HG03460 (cell line): ENCODE measurements at regions not wholly inside any gene's neighbourhood (a gene's known extent, or its start where the extent isn't known, plus 50 kb on each side); places are given as distances from the start of the nearest gene placed in this dataset.

Source experiments
- ATAC-seq: cut with Tn5 transposase; IDR thresholded peaks from one replicate; pipeline ENCODE4 v1.9.1; 2021; ENCODE audit not compliant: unreplicated experiment

GRCh38 chr17:70230850-70231640 is 61.7 kb downstream of the KCNJ2 start:
- no peak for ATAC-seq

- no peak for ATAC-seq
These were observed 63.1 kb downstream of the KCNJ2 start for GRCh38 chr17:70232466-70232865.

- ATAC-seq: no peak
These were observed 65.9 kb downstream of the KCNJ2 start for GRCh38 chr17:70235252-70235651.

GRCh38 chr17:70238228-70238627 is 68.9 kb downstream of the KCNJ2 start:
- no peak for ATAC-seq

- ATAC-seq: no peak
These were observed 69.3 kb downstream of the KCNJ2 start for GRCh38 chr17:70238646-70239045.

- ATAC-seq: no peak
These were observed 70.1 kb downstream of the KCNJ2 start for GRCh38 chr17:70239391-70239826.

- no peak for ATAC-seq
These were observed 71.7 kb downstream of the KCNJ2 start for GRCh38 chr17:70241071-70241470.

GRCh38 chr17:70242781-70243437 is 73.6 kb downstream of the KCNJ2 start:
- no peak for ATAC-seq

GRCh38 chr17:70251706-70252105 is 82.4 kb downstream of the KCNJ2 start:
- ATAC-seq: no peak

- no peak for ATAC-seq
These were observed 85.6 kb downstream of the KCNJ2 start for GRCh38 chr17:70254735-70255460.

- ATAC-seq: no peak
These were observed 87.4 kb downstream of the KCNJ2 start for GRCh38 chr17:70256751-70257150.

GRCh38 chr17:70258465-70258864 is 89.1 kb downstream of the KCNJ2 start:
- no peak for ATAC-seq

GRCh38 chr17:70259400-70259799 is 90.1 kb downstream of the KCNJ2 start:
- no peak for ATAC-seq

GRCh38 chr17:70261170-70261569 is 91.8 kb downstream of the KCNJ2 start:
- ATAC-seq: no peak

GRCh38 chr17:70265471-70265870 is 96.1 kb downstream of the KCNJ2 start:
- ATAC-seq: no peak

GRCh38 chr17:70266394-70266793 is 97.1 kb downstream of the KCNJ2 start:
- no peak for ATAC-seq

- no peak for ATAC-seq
These were observed 99.1 kb downstream of the KCNJ2 start for GRCh38 chr17:70268383-70268782.

- no peak for ATAC-seq
These were observed 101.2 kb downstream of the KCNJ2 start for GRCh38 chr17:70270554-70270953.

GRCh38 chr17:70271200-70271599 is 101.9 kb downstream of the KCNJ2 start:
- no peak for ATAC-seq

- no peak for ATAC-seq
These were observed 102.3 kb downstream of the KCNJ2 start for GRCh38 chr17:70271672-70272071.

GRCh38 chr17:70274255-70274654 is 104.9 kb downstream of the KCNJ2 start:
- no peak for ATAC-seq

GRCh38 chr17:70276906-70277305 is 107.6 kb downstream of the KCNJ2 start:
- ATAC-seq: no peak
